ENCODE measurements at regions not wholly inside any gene's neighbourhood (a gene's known extent, or its start where the extent isn't known, plus 50 kb on each side); places are given as distances from the start of the nearest gene placed in this dataset.

DNA sequence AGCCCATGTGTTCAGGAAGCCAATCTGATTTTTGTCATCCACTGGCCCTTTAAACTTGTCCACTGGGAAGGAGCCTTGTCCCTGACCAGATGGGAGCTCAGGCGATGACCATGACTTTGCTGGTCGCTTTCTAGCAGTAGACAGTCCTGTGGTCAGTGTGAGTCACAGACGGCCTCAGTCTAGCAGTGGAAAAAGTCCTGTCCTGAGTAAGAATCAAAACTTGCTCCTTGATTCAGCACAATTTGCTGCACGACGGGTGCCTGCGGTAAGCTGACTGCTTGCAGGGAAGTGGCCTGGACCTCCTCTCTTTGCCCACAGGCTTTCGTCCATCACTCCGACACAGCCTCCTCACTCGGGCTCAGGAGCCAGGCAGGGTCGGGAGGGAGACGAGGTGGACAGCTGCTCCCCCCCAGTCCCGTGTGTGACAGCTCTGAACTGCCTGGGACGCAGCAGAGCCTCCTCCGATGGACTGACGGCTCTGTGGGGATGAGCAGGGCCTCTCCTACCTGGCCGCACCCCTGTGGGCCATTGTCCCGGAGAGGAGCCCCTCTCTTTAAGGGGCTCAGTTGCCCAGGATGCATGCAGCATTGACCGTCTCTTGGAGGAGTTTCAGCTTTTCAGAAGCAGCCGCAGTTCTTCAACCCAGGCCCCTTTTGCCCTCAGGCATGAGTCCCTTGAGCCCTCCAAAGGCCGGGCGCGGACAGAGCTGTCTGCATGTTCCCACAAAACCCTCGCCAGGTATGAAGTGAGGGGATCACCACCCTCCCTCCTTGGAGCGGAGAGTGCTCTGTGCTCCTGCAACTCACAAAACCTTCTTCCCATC, 209.2 kb downstream of the ANKRD60 start:
- no peaks in the 10 kb centered on the region for H3K36me3 ChIP-seq (ENCODE audit: insufficient read depth)
- no peak overlapping the region for H3K4me3 ChIP-seq
- H3K9me2 ChIP-seq (ENCODE audit: insufficient read depth), result no peaks in the 10 kb centered on the region
- Mint-ChIP-seq H3K4me3 (no peak overlapping the region), H3K27me3 (ENCODE audit: insufficient read depth, low read depth, poor library complexity) (peaks cover 8% of the 10 kb centered on the region), H3K9me3 (peaks cover 4% of the 10 kb centered on the region; the same call in 2 of the 3 replicates), H3K36me3 (ENCODE audit: low read depth) (no peaks in the 10 kb centered on the region), H3K4me1 (no peaks in the 10 kb centered on the region), H3K27ac (no peak overlapping the region)
- no peaks in the 10 kb centered on the region for H3F3A ChIP-seq (replicated peaks; ENCODE audit: low read depth)
- no peaks in the 10 kb centered on the region for H3K27me3 ChIP-seq (ENCODE audit: insufficient read depth)
- H3K79me2 ChIP-seq (replicated peaks; ENCODE audit: insufficient read depth), result no peaks in the 10 kb centered on the region
- no peak overlapping the region for H3K27ac ChIP-seq (ENCODE audit: low read depth)
- H3K4me1 ChIP-seq (ENCODE audit: insufficient read depth), result no peaks in the 10 kb centered on the region
- H3K4me2 ChIP-seq, result no peak overlapping the region
- no peak for ATAC-seq
- no peaks in the 10 kb centered on the region for H4K20me1 ChIP-seq (replicated peaks; ENCODE audit: insufficient read depth)
- no peak for DNase-seq (ENCODE audit: low spot score)
- no peak for TF ChIP-seq CREB1 (CRISPR knock-in tag; IDR thresholded peaks at IDR 0.05; ENCODE audit: low read depth)
- no peak for TF ChIP-seq ZNF331 (CRISPR knock-in tag; IDR thresholded peaks at IDR 0.05; ENCODE audit: low read depth)
- TF ChIP-seq JUNB (IDR thresholded peaks at IDR 0.05; ENCODE audit: unreplicated experiment), result no peak
- TF ChIP-seq, protein P1, sequence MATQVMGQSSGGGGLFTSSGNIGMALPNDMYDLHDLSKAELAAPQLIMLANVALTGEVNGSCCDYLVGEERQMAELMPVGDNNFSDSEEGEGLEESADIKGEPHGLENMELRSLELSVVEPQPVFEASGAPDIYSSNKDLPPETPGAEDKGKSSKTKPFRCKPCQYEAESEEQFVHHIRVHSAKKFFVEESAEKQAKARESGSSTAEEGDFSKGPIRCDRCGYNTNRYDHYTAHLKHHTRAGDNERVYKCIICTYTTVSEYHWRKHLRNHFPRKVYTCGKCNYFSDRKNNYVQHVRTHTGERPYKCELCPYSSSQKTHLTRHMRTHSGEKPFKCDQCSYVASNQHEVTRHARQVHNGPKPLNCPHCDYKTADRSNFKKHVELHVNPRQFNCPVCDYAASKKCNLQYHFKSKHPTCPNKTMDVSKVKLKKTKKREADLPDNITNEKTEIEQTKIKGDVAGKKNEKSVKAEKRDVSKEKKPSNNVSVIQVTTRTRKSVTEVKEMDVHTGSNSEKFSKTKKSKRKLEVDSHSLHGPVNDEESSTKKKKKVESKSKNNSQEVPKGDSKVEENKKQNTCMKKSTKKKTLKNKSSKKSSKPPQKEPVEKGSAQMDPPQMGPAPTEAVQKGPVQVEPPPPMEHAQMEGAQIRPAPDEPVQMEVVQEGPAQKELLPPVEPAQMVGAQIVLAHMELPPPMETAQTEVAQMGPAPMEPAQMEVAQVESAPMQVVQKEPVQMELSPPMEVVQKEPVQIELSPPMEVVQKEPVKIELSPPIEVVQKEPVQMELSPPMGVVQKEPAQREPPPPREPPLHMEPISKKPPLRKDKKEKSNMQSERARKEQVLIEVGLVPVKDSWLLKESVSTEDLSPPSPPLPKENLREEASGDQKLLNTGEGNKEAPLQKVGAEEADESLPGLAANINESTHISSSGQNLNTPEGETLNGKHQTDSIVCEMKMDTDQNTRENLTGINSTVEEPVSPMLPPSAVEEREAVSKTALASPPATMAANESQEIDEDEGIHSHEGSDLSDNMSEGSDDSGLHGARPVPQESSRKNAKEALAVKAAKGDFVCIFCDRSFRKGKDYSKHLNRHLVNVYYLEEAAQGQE (IDR thresholded peaks at IDR 0.05; ENCODE audit: unreplicated experiment), result no peak
- no peak for TF ChIP-seq EZH2phosphoT487 (IDR thresholded peaks at IDR 0.05; ENCODE audit: unreplicated experiment)
- no peak for TF ChIP-seq ZNF114 (CRISPR knock-in tag; IDR thresholded peaks at IDR 0.05)
- TF ChIP-seq POLR2AphosphoS5 (IDR thresholded peaks at IDR 0.05; ENCODE audit: low read depth), result no peak
- TF ChIP-seq, protein P2, sequence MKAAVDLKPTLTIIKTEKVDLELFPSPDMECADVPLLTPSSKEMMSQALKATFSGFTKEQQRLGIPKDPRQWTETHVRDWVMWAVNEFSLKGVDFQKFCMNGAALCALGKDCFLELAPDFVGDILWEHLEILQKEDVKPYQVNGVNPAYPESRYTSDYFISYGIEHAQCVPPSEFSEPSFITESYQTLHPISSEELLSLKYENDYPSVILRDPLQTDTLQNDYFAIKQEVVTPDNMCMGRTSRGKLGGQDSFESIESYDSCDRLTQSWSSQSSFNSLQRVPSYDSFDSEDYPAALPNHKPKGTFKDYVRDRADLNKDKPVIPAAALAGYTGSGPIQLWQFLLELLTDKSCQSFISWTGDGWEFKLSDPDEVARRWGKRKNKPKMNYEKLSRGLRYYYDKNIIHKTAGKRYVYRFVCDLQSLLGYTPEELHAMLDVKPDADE (IDR thresholded peaks at IDR 0.05), result no peak
- no peak for TF ChIP-seq NANOG (IDR thresholded peaks at IDR 0.05; ENCODE audit: borderline replicate concordance)
- TF ChIP-seq, protein P3, sequence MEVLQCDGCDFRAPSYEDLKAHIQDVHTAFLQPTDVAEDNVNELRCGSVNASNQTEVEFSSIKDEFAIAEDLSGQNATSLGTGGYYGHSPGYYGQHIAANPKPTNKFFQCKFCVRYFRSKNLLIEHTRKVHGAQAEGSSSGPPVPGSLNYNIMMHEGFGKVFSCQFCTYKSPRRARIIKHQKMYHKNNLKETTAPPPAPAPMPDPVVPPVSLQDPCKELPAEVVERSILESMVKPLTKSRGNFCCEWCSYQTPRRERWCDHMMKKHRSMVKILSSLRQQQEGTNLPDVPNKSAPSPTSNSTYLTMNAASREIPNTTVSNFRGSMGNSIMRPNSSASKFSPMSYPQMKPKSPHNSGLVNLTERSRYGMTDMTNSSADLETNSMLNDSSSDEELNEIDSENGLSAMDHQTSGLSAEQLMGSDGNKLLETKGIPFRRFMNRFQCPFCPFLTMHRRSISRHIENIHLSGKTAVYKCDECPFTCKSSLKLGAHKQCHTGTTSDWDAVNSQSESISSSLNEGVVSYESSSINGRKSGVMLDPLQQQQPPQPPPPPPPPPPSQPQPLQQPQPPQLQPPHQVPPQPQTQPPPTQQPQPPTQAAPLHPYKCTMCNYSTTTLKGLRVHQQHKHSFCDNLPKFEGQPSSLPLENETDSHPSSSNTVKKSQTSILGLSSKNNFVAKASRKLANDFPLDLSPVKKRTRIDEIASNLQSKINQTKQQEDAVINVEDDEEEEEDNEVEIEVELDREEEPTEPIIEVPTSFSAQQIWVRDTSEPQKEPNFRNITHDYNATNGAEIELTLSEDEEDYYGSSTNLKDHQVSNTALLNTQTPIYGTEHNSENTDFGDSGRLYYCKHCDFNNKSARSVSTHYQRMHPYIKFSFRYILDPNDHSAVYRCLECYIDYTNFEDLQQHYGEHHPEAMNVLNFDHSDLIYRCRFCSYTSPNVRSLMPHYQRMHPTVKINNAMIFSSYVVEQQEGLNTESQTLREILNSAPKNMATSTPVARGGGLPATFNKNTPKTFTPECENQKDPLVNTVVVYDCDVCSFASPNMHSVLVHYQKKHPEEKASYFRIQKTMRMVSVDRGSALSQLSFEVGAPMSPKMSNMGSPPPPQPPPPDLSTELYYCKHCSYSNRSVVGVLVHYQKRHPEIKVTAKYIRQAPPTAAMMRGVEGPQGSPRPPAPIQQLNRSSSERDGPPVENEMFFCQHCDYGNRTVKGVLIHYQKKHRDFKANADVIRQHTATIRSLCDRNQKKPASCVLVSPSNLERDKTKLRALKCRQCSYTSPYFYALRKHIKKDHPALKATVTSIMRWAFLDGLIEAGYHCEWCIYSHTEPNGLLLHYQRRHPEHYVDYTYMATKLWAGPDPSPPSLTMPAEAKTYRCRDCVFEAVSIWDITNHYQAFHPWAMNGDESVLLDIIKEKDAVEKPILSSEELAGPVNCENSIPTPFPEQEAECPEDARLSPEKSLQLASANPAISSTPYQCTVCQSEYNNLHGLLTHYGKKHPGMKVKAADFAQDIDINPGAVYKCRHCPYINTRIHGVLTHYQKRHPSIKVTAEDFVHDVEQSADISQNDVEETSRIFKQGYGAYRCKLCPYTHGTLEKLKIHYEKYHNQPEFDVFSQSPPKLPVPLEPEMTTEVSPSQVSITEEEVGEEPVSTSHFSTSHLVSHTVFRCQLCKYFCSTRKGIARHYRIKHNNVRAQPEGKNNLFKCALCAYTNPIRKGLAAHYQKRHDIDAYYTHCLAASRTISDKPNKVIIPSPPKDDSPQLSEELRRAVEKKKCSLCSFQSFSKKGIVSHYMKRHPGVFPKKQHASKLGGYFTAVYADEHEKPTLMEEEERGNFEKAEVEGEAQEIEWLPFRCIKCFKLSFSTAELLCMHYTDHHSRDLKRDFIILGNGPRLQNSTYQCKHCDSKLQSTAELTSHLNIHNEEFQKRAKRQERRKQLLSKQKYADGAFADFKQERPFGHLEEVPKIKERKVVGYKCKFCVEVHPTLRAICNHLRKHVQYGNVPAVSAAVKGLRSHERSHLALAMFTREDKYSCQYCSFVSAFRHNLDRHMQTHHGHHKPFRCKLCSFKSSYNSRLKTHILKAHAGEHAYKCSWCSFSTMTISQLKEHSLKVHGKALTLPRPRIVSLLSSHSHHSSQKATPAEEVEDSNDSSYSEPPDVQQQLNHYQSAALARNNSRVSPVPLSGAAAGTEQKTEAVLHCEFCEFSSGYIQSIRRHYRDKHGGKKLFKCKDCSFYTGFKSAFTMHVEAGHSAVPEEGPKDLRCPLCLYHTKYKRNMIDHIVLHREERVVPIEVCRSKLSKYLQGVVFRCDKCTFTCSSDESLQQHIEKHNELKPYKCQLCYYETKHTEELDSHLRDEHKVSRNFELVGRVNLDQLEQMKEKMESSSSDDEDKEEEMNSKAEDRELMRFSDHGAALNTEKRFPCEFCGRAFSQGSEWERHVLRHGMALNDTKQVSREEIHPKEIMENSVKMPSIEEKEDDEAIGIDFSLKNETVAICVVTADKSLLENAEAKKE (CRISPR knock-in tag; IDR thresholded peaks at IDR 0.05), result no peak
- TF ChIP-seq EZH2 (IDR thresholded peaks at IDR 0.05; ENCODE audit: low read depth, unreplicated experiment), result no peak
- TF ChIP-seq, protein P4, sequence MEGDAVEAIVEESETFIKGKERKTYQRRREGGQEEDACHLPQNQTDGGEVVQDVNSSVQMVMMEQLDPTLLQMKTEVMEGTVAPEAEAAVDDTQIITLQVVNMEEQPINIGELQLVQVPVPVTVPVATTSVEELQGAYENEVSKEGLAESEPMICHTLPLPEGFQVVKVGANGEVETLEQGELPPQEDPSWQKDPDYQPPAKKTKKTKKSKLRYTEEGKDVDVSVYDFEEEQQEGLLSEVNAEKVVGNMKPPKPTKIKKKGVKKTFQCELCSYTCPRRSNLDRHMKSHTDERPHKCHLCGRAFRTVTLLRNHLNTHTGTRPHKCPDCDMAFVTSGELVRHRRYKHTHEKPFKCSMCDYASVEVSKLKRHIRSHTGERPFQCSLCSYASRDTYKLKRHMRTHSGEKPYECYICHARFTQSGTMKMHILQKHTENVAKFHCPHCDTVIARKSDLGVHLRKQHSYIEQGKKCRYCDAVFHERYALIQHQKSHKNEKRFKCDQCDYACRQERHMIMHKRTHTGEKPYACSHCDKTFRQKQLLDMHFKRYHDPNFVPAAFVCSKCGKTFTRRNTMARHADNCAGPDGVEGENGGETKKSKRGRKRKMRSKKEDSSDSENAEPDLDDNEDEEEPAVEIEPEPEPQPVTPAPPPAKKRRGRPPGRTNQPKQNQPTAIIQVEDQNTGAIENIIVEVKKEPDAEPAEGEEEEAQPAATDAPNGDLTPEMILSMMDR (conservative IDR thresholded peaks at IDR 0.05; ENCODE audit: low read depth in 2 of 2), result no peak
- TF ChIP-seq STAT1 (IDR thresholded peaks at IDR 0.05; ENCODE audit: unreplicated experiment), result no peak
- H2AFZ ChIP-seq, result no peak overlapping the region
